ENCODE measurements at regions not wholly inside any gene's neighbourhood (a gene's known extent, or its start where the extent isn't known, plus 50 kb on each side); places are given as distances from the start of the nearest gene placed in this dataset.

GRCh38 chr12:66877925-66878324 lies 199.0 kb upstream of the GRIP1 start:
- Histone ChIP-seq H3K36me3 (no peaks in the 10 kb centered on the region), H3K9me3 (no peaks in the 10 kb centered on the region), H3K27ac (no peak overlapping the region), H3K27me3 (no peaks in the 10 kb centered on the region), H3K4me3 (no peak overlapping the region), H3K4me1 (no peaks in the 10 kb centered on the region)
- no peak for DNase-seq
- TF ChIP-seq POLR2A (IDR thresholded peaks at IDR 0.05): no peak
- TF ChIP-seq CTCF (IDR thresholded peaks at IDR 0.05): no peak

DNA sequence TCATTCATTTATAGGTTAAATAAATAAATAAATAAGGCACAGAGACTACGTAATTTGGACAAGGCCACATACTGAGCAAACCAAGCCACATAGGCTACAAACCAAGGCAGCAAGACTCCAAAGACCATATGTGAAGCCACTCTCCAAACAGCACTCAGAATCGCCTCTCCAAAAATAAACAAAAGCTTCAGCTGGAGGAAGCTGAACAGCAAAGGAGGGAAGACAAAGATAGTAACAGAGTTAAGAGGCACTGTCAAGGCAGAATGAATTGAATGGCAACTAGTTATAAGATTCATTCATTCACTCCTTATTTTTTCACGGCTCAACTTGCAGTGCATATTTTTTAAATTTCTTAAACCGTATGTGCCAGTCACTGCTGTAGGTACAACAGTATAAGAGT lies 200.5 kb upstream of the GRIP1 start:
- Histone ChIP-seq H3K27me3 (no peaks in the 10 kb centered on the region), H3K9me3 (no peaks in the 10 kb centered on the region), H3K36me3 (no peaks in the 10 kb centered on the region), H3K27ac (no peak overlapping the region), H3K4me1 (no peaks in the 10 kb centered on the region), H3K4me3 (no peak overlapping the region)
- DNase-seq: no peak
- TF ChIP-seq POLR2A (IDR thresholded peaks at IDR 0.05) (no peak), CTCF (IDR thresholded peaks at IDR 0.05) (no peak)

- DNase-seq: no peak
- no peak overlapping the region for H3K27ac ChIP-seq
- H3K4me1 ChIP-seq: no peaks in the 10 kb centered on the region
- H3K27me3 ChIP-seq: no peaks in the 10 kb centered on the region
- H3K9me3 ChIP-seq: no peaks in the 10 kb centered on the region
- H3K36me3 ChIP-seq: no peaks in the 10 kb centered on the region
- no peak overlapping the region for H3K4me3 ChIP-seq
- TF ChIP-seq POLR2A (IDR thresholded peaks at IDR 0.05): no peak
- TF ChIP-seq CTCF (IDR thresholded peaks at IDR 0.05): no peak
These were observed 202.5 kb upstream of the GRIP1 start for GRCh38 chr12:66881386-66881785.

GRCh38 chr12:66884091-66884490 lies 205.2 kb upstream of the GRIP1 start:
- Histone ChIP-seq H3K27me3 (no peaks in the 10 kb centered on the region), H3K4me3 (no peak overlapping the region), H3K4me1 (no peaks in the 10 kb centered on the region), H3K36me3 (no peaks in the 10 kb centered on the region), H3K27ac (no peak overlapping the region), H3K9me3 (no peaks in the 10 kb centered on the region)
- DNase-seq: no peak
- TF ChIP-seq POLR2A (IDR thresholded peaks at IDR 0.05) (no peak), CTCF (IDR thresholded peaks at IDR 0.05) (no peak)

- Histone ChIP-seq H3K9me3 (no peaks in the 10 kb centered on the region), H3K27ac (no peak overlapping the region), H3K4me1 (no peaks in the 10 kb centered on the region), H3K4me3 (no peak overlapping the region), H3K27me3 (no peaks in the 10 kb centered on the region), H3K36me3 (no peaks in the 10 kb centered on the region)
- no peak for TF ChIP-seq POLR2A (IDR thresholded peaks at IDR 0.05)
- TF ChIP-seq CTCF (IDR thresholded peaks at IDR 0.05): no peak
- no peak for DNase-seq
These were observed 206.4 kb upstream of the GRIP1 start for GRCh38 chr12:66885115-66885875.

Measured in Peyer's patch (tissue), 4 donors.